GM18519 (cell line): ENCODE measurements at regions not wholly inside any gene's neighbourhood (a gene's known extent, or its start where the extent isn't known, plus 50 kb on each side); places are given as distances from the start of the nearest gene placed in this dataset.

Experiments used
- ATAC-seq: cut with Tn5 transposase; IDR thresholded peaks from one replicate; pipeline ENCODE4 v1.9.1; 2021; ENCODE audit warnings: mild to moderate bottlenecking, moderate library complexity; ENCODE audit not compliant: unreplicated experiment, low FRiP score

- ATAC-seq, result no peak
Measured at GRCh38 chr3:120544361-120544760, 51.8 kb upstream of the NDUFB4 start.

GRCh38 chr3:120536642-120537041, 59.5 kb upstream of the NDUFB4 start:
- ATAC-seq, result no peak

GRCh38 chr3:120532969-120533368, 63.2 kb upstream of the NDUFB4 start:
- ATAC-seq, result no peak

- ATAC-seq, result no peak
Measured at GRCh38 chr3:120528163-120528562, 68.0 kb upstream of the NDUFB4 start.

DNA sequence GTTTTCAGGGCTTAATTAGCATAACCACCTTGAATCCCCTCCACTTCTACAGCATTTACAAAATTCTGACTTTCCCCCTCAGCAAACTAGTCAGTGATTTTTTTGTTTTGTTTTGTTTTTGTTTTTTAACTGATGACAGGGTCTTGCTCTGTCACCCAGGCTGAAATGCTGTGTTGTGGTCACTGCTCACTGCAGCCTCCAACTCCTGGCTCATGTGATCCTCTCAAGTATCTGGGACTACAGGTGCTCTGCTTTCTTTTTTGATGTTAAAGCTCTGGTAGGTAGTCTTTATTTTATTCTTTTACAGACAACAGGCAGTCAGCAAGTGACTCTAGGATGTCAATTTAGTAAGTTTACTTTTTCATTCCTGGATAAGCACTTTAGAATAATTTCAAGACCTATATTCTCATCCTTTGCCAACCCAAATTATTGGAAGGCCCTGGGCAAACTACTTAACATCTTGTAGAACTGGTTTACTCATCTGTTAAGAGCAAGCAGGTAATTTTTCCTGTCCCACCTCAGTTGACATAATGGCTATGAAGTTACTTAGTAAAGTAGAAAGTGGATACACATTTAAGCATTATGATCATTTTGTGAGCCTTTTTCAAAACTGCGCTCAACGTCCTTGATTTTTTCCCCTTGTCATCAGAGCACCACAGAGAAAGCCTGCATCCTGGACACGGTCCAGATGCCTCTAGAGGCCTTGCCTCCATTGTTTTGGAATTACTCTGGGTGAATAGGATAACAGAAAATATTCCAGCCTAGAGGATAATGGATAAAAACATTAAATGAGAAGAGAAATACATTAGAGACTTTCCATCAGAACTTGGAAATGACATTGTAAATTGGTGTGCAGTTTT, 69.9 kb upstream of the NDUFB4 start:
- no peak for ATAC-seq

DNA sequence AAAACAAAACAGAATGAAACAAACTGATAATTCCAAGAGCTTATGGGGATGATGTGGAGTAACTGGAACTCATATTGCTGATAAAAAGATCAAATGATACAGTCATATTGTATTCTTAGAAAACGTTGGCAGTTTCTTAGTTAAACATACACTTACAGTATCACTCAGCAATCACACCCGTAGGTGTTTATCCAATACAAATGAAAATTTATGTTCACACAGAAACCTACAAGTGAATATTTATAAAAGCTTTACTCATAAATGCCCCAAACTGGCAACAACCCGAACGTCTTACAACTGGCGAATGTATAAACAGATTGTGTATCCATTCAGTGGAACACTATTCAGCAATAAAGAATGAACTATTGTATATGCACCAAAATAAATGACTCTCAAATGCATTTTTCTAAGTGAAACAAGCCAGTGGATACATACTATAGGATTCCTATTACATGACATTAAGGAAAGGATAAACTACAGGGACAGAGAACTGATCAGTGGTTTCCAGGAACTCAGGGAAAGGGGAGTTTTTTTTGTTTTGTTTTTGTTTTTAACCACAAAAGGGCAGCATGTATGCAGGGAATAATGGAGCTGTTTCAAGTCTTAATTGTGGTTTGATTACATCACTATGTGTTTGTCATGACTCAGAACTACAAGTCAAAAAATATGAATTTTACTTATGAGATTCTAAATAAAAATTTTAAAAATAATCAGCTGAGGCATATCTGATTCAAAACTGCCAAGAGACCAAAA, 71.8 kb upstream of the NDUFB4 start:
- ATAC-seq, result no peak

- ATAC-seq, result no peak
Measured at GRCh38 chr3:120516136-120516535, 65.3 kb upstream of the FSTL1 start.

GRCh38 chr3:120512655-120513054, 61.9 kb upstream of the FSTL1 start:
- ATAC-seq, result no peak

DNA sequence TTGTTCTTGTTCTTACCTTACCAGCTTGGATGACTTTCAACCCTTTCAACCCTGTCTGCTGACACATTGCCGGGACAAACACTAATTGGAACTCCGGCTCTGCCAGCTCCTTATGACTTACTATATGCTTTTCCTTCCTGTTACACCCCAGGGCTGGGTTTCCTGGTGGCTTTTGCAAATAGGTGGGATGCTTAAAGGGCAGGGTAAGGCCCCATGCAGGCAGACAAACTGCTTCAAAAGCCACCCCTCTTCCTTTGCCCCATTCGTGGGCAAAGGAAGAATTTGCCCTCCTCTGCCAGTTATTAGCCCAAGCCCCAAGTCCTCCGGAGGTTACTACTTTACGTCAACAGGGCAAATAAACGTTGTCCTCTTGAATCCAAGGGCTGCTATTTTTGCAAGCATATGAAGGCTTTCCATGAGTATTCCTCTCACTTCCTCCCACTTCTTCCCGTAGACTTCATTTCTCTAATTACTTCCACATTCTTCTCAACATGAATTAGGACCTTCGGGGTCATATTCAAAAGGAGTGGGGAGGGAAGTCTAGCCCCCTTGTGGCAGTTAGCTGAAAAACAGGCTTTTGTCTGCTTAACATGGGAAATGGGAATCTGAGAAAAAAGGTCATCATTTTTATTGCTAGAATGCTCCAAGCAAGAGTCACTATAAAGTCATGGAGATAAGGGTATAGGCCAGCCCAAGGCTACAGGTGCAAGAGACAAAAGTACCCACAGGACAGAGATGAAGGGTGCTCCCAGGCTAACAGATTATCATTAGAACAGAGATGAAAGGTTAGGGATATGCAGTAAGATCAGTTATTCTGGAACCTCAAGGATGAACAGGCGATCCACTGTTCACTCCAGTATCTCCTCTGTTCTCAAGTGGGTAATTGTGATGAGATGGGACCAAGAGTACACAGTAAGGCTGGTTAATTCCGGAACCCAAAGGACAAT, 56.3 kb upstream of the FSTL1 start:
- ATAC-seq, result peak; percentile 46

GRCh38 chr3:120506076-120506827, 55.5 kb upstream of the FSTL1 start:
- no peak for ATAC-seq

GRCh38 chr3:120503727-120504616, 53.2 kb upstream of the FSTL1 start:
- no peak for ATAC-seq

DNA sequence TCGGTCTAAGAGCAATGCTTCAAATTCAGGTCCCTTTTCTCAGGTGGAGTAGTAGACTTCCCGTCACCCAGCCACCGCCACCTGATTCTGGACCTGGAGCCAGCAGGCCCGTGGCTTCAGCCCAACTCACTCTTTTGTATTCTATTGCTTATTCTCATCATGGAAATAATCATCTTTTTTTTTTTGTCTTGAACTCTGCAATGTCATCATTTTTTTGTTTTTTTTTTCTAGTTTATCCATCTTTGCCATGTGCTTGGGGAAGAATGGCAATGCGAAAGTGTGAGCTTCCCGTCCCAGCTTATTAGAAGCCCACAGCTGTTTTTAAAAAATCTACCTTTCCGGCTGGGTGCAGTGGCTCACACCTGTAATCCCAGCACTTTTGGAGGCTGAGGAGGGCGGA, 51.3 kb upstream of the FSTL1 start:
- ATAC-seq, result no peak
